Neuronal stem cell (in vitro differentiated cells): ENCODE measurements at regions not wholly inside any gene's neighbourhood (a gene's known extent, or its start where the extent isn't known, plus 50 kb on each side); places are given as distances from the start of the nearest gene placed in this dataset.

ENCODE experiments used
- DNase-seq: peaks from one replicate; pipeline ENCODE4 v3.0.0-alpha.2; 2013; ENCODE audit warnings: low spot score
- H2AFZ ChIP-seq: one replicate; pipeline ENCODE4 v1.6.1; 2013; ENCODE audit warnings: mild to moderate bottlenecking, low read length, inconsistent platforms
- H2AK5ac ChIP-seq: 2 replicates; pipeline ENCODE4 v1.6.1; 2013; ENCODE audit warnings: low read depth, mild to moderate bottlenecking, inconsistent platforms, low read length, moderate library complexity, mixed read lengths
- H2BK120ac ChIP-seq: 2 replicates; pipeline ENCODE4 v1.6.1; 2013; ENCODE audit warnings: low read depth, mild to moderate bottlenecking, inconsistent platforms, low read length, moderate library complexity, mixed read lengths
- H2BK12ac ChIP-seq: one replicate; pipeline ENCODE4 v1.6.1; 2013; ENCODE audit warnings: low read length, inconsistent platforms
- H2BK15ac ChIP-seq: 2 replicates; pipeline ENCODE4 v1.6.1; 2013; ENCODE audit warnings: mild to moderate bottlenecking, low read length, inconsistent platforms, mixed read lengths
- H2BK5ac ChIP-seq: one replicate; pipeline ENCODE4 v1.6.1; 2013; ENCODE audit warnings: inconsistent platforms, mild to moderate bottlenecking, low read length, moderate library complexity
- H3K14ac ChIP-seq: one replicate; pipeline ENCODE4 v1.6.1; 2013; ENCODE audit warnings: low read length, inconsistent platforms
- H3K18ac ChIP-seq: 2 replicates; pipeline ENCODE4 v1.6.1; 2013; ENCODE audit warnings: low read length, inconsistent platforms
- H3K23ac ChIP-seq: 2 replicates; pipeline ENCODE4 v1.6.1; 2013; ENCODE audit warnings: low read depth, mild to moderate bottlenecking, mixed read lengths, low read length, inconsistent platforms; ENCODE audit not compliant: poor library complexity
- H3K27ac ChIP-seq: replicated peaks from 3 replicates; pipeline ENCODE4 v1.5.1; 2013; ENCODE audit warnings: low read length, inconsistent platforms
- H3K27me3 ChIP-seq, 3 experiments: 2 replicates each; pipeline ENCODE4 v1.6.1; 2013; ENCODE audit warnings: low read length in 3 of 3, mild to moderate bottlenecking in 2 of 3, inconsistent platforms in 1 of 3, low read depth in 1 of 3, mixed read lengths in 1 of 3, moderate library complexity in 1 of 3; ENCODE audit not compliant: control insufficient read depth in 3 of 3, insufficient read depth in 3 of 3
- H3K36me3 ChIP-seq, 2 donors: replicated peaks in 1 of 2; 2 replicates each; pipeline ENCODE4 v1.6.1; 2013; ENCODE audit warnings: low read length in 2 of 2; ENCODE audit not compliant: control insufficient read depth in 2 of 2, insufficient read depth in 2 of 2
- H3K4ac ChIP-seq: 2 replicates; pipeline ENCODE4 v1.6.1; 2013; ENCODE audit warnings: inconsistent platforms, mild to moderate bottlenecking, low read length, moderate library complexity
- H3K4me1 ChIP-seq, 2 donors: 1 replicate in 1 of 2; 2 replicates in 1 of 2; pipeline ENCODE4 v1.6.1; 2013; ENCODE audit warnings: low read length in 2 of 2, low read depth in 1 of 2; ENCODE audit not compliant: control insufficient read depth in 2 of 2, insufficient read depth in 1 of 2
- H3K4me2 ChIP-seq: one replicate; pipeline ENCODE4 v1.6.1; 2013; ENCODE audit warnings: mild to moderate bottlenecking, low read length, inconsistent platforms; ENCODE audit not compliant: insufficient read depth, poor library complexity, severe bottlenecking
- H3K4me3 ChIP-seq, 2 donors: 2 replicates each; pipeline ENCODE4 v1.5.1; 2013; ENCODE audit warnings: low read length in 2 of 2, mild to moderate bottlenecking in 2 of 2, inconsistent platforms in 1 of 2, moderate library complexity in 1 of 2
- H3K79me1 ChIP-seq: one replicate; pipeline ENCODE4 v1.6.1; 2013; ENCODE audit warnings: low read depth, mild to moderate bottlenecking, inconsistent platforms, low read length, moderate library complexity
- H3K9ac ChIP-seq: one replicate; pipeline ENCODE4 v1.6.1; 2013; ENCODE audit warnings: mild to moderate bottlenecking, low read depth, low read length, inconsistent platforms; ENCODE audit not compliant: poor library complexity
- H3K9me3 ChIP-seq, 2 donors: replicated peaks in 1 of 2; 2 replicates each; pipeline versions ENCODE3 to v1.6.1; 2013; ENCODE audit warnings: low read length in 2 of 2, mild to moderate bottlenecking in 2 of 2, inconsistent platforms in 1 of 2, low read depth in 1 of 2, mixed read lengths in 1 of 2, moderate library complexity in 1 of 2; ENCODE audit not compliant: control insufficient read depth in 2 of 2, insufficient read depth in 1 of 2
- H4K8ac ChIP-seq: one replicate; pipeline ENCODE4 v1.6.1; 2013; ENCODE audit warnings: low read depth, mild to moderate bottlenecking, inconsistent platforms, low read length, moderate library complexity
- H4K91ac ChIP-seq: one replicate; pipeline ENCODE4 v1.6.1; 2013; ENCODE audit warnings: low read length, low read depth, mild to moderate bottlenecking, inconsistent platforms; ENCODE audit not compliant: poor library complexity
- WGBS, 2 donors: extraction: QIAGEN DNeasy Blood & Tissue Kit; methylation state at CpG; one replicate each; pipeline ENCODE4 v1.1.7; 2013; ENCODE audit warnings: missing lambda C conversion rate in 2 of 2, mixed read lengths in 1 of 2; ENCODE audit not compliant: insufficient read length in 2 of 2, insufficient replicate concordance in 1 of 2; ENCODE audit errors: extremely low coverage in 2 of 2; 5-methylcytosine and 5-hydroxymethylcytosine counted together

DNA sequence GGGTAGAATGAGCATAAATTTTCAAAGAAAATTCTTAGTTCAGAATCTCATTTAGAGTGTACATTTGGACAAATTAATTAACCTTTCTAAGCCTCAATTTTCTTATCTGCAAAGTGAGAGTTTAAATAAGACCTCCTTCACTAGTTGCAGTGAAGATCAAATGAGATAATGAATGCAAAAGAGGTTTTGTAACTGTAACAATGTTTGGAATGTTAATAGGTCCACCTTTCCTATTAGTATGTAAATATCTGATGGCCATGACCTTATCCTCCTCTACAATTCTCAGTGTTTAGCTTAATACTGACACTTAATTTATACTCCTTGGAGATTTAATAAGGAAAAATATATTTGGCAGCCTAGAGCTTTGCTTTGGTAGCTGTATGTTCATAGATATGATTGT lies 138.8 kb downstream of the GABRG1 start:
- Histone ChIP-seq H4K91ac (no peak overlapping the region), H3K79me1 (no peaks in the 10 kb centered on the region), H3K27ac (no peak overlapping the region), H3K4me1 (no peaks in the 10 kb centered on the region), H3K27me3 (no peaks in the 10 kb centered on the region), H2BK5ac (no peak overlapping the region), H3K14ac (no peak overlapping the region), H2BK15ac (no peak overlapping the region), H3K18ac (no peak overlapping the region), H4K8ac (no peak overlapping the region), H2AFZ (no peak overlapping the region), H2AK5ac (no peak overlapping the region), H3K4me2 (no peak overlapping the region), H3K23ac (no peak overlapping the region), H3K9me3 (no peaks in the 10 kb centered on the region), H3K4ac (no peak overlapping the region), H2BK120ac (no peak overlapping the region), H3K9ac (no peak overlapping the region), H3K36me3 (no peaks in the 10 kb centered on the region), H2BK12ac (no peak overlapping the region), H3K4me3 (no peak overlapping the region)
- no peak for DNase-seq

DNA sequence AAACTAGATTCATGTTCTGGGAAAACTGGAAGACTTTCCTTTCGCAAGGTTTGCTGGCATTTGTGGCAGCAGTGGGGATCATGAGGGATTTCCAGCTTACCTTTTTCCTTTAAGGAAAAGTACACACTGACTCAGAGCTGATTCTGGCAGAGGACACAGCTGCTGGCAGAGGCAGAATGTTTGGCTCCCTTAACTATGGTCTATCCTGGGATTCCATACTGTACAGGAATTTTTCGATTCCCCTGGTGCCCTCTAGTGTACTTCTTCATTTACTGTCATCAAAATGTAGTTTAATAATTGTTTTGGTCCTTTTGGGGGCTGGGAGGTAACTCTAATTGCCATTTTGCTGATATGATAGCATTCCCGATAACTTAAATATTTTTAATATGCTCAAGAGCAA lies 152.7 kb downstream of the GABRG1 start:
- Histone ChIP-seq H2BK120ac (no peak overlapping the region), H3K27me3 (no peaks in the 10 kb centered on the region), H3K36me3 (no peaks in the 10 kb centered on the region), H4K91ac (no peak overlapping the region), H2AK5ac (no peak overlapping the region), H3K4me3 (no peak overlapping the region), H2BK12ac (no peak overlapping the region), H3K14ac (no peak overlapping the region), H3K9ac (no peak overlapping the region), H2BK15ac (no peak overlapping the region), H3K4me1 (no peaks in the 10 kb centered on the region), H3K27ac (no peak overlapping the region), H3K18ac (no peak overlapping the region), H4K8ac (no peak overlapping the region), H3K4ac (no peak overlapping the region), H2AFZ (no peak overlapping the region), H3K4me2 (no peak overlapping the region), H2BK5ac (no peak overlapping the region), H3K9me3 (peaks cover 0 to 8% of the 10 kb centered on the region in 2 donors), H3K23ac (no peak overlapping the region), H3K79me1 (no peaks in the 10 kb centered on the region)
- no CpG with 5 or more reads among the region's 3 CpGs for WGBS, 2 donors
- DNase-seq, result no peak

DNA sequence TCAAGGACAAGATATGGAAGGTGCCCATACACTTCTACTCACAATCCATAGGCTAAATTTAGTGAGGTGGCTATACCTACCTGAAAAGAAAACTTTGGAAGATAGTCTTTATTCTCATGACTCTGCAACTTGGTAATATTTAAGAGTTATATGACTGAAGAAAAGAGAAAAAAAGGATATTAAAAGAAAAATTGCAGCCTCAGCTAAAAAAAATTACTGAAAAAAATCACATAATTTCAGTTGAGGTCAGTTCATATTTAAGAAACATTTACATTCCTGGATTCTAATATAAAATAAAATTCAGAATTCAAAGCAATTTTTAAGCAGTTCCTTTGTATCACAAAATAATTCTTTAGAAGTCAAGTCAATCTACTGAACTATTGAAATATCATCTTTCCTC lies 166.5 kb downstream of the GABRG1 start:
- Histone ChIP-seq H3K4me1 (no peaks in the 10 kb centered on the region), H2BK5ac (no peak overlapping the region), H2BK12ac (no peak overlapping the region), H3K4me2 (no peak overlapping the region), H2BK120ac (no peak overlapping the region), H3K9me3 (no peaks in the 10 kb centered on the region), H2AFZ (no peak overlapping the region), H3K27ac (no peak overlapping the region), H3K79me1 (no peaks in the 10 kb centered on the region), H3K18ac (no peak overlapping the region), H2BK15ac (no peak overlapping the region), H4K91ac (no peak overlapping the region), H3K23ac (no peak overlapping the region), H3K4ac (no peak overlapping the region), H3K9ac (no peak overlapping the region), H3K4me3 (no peak overlapping the region), H3K36me3 (no peaks in the 10 kb centered on the region), H2AK5ac (no peak overlapping the region), H4K8ac (no peak overlapping the region), H3K27me3 (no peaks in the 10 kb centered on the region), H3K14ac (no peak overlapping the region)
- DNase-seq, result no peak

DNA sequence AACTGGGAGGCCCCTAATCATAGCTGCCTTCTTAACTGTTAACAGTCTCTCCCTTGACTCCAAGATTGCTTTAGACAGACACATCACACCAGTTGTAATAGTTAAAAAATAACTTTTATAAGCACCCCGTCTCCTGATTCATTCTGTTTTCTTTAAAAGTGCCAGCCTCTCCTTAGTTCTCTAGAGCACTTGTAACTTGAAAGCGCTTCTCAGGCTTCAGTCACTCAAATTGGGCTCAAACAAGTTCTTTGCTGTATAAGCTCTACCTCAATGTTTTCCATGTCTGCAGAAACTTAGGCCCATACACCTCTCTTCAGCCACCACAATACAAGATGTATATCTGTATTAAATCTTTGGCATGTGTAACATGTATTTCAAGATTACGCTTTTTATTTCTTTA lies 169.6 kb downstream of the GABRG1 start:
- H2AFZ ChIP-seq, result no peak overlapping the region
- H3K9ac ChIP-seq, result no peak overlapping the region
- H2BK12ac ChIP-seq, result no peak overlapping the region
- no peaks in the 10 kb centered on the region for H3K79me1 ChIP-seq
- WGBS, 2 donors, result no CpG with 5 or more reads among the region's 3 CpGs
- no peak for DNase-seq
- no peak overlapping the region for H3K4ac ChIP-seq
- H2BK120ac ChIP-seq, result no peak overlapping the region
- H3K4me2 ChIP-seq, result no peak overlapping the region
- H3K18ac ChIP-seq, result no peak overlapping the region
- no peak overlapping the region for H3K4me3 ChIP-seq
- H3K23ac ChIP-seq, result no peak overlapping the region
- no peak overlapping the region for H2BK5ac ChIP-seq
- no peak overlapping the region for H4K91ac ChIP-seq
- no peaks in the 10 kb centered on the region for H3K4me1 ChIP-seq
- no peaks in the 10 kb centered on the region for H3K9me3 ChIP-seq
- H4K8ac ChIP-seq, result no peak overlapping the region
- no peak overlapping the region for H3K14ac ChIP-seq
- no peak overlapping the region for H2BK15ac ChIP-seq
- H3K27ac ChIP-seq, result no peak overlapping the region
- no peaks in the 10 kb centered on the region for H3K27me3 ChIP-seq
- no peak overlapping the region for H2AK5ac ChIP-seq
- no peaks in the 10 kb centered on the region for H3K36me3 ChIP-seq
